CD4-positive, alpha-beta T cell treated with Interferon gamma for 1 hour (primary cell): ENCODE measurements at regions not wholly inside any gene's neighbourhood (a gene's known extent, or its start where the extent isn't known, plus 50 kb on each side); places are given as distances from the start of the nearest gene placed in this dataset.
A peak's percentile ranks its signal among the peaks of the same experiment; 100 is the strongest.
"Not testable (repeated sequence)": the region's sequence is repeated elsewhere in the genome, so short reads cannot be mapped to it uniquely, and the experiment has no call there.

ENCODE experiments used
- DNase-seq: peaks from one replicate; pipeline ENCODE4 v3.0.0-alpha.2; 2020

DNA sequence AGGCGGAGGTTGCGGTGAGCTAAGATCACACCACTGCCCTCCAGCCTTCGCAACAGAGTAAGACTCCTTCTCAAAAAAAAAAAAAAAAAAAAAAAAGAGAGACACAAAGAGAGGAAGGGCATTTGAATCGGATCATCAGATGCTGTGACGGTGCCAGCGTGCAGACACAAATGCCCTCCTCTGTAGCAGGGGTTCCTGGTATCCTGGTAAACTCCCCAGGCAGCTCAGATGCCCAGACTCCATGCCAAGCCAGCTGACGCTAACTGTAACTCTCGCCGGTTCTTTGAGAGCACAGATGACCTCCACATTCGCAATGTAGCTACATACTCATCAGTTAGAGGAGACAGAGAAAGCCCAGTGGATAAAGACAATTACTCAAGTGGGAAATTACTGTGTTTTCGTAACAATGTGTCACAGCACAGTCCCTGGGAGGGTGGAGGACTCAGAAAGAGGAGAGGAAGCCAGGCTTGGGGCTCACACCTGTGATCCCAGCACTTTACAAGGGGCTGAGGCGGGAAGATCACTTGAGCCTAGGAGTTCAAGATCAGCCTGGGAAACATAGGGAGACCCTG is 153.1 kb downstream of the BRD1 start:
- DNase-seq = no peak

DNA sequence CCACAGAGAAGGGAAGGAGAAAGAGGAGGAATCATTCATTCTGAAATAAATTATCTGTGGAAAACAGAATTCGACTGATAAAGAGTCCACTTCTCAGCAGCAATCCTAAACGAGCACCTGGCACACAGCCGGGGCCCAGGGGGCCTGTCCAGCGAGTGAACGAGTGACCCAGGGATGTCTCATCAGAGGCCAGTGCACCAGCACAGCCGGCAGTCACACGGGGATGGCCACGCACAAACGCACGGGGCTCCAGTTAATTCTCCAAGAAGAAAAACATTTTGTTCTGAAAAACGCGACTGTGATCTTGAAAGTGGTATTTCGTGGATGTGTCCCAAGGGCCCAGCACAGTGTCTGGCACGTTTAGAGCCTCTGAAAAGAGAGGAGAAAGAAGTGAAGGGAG is 154.6 kb downstream of the BRD1 start:
- no peak for DNase-seq

DNA sequence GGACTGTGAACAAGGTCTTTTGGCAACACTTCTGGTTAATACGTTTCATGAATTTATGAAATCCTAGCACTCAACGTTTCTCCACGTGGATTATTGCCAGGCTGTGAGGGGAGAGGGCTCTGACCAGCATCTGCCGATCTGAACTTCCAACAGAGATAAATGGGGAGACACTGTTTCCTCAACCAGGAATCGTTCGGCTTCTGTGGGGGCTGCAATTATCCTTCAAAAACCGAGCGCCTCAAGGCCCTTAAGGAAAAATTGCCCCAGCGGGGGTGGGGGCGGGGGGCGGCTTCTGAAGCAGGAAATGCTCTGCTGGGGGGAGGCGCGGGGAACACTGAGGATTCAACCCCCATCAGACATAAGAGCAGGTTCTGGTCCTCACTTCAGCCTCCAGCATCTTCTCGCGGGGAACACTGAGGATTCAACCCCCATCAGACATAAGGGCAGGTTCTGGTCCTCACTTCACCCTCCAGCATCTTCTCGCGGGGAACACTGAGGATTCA is 155.6 kb downstream of the BRD1 start:
- DNase-seq = no peak

DNA sequence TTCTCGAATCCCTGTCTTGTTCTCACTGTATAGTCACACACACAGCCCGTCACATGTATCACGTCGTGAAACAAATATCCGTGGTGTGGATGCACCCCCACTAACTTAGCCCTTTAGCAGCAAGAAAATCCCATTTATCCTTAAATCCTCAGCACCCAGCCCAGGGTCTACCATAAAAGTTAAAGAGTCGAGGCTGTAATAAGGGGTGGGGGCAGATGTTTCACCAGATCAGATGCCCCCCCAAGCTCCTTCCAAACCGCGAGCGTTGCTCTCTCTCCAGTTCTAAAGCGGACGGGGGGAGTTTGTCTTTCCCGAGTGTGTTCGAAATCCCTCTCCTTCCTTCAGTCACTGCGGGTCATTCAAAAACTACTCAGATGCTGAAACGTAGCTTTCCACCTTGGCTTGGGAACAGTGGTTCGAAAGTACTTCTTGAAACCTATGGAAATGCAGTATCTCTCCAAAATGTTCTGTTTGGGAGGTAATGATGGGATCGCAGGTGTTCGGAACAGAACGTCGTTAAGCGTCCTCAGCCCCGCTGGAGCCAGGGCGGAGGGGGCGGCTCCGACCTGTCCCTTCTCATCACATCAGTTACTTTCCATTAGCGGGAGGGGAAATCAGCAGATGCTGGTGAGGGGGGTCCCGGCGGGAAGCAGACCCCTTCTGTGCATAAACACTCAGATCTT is 156.2 kb downstream of the BRD1 start:
- DNase-seq = no peak

DNA sequence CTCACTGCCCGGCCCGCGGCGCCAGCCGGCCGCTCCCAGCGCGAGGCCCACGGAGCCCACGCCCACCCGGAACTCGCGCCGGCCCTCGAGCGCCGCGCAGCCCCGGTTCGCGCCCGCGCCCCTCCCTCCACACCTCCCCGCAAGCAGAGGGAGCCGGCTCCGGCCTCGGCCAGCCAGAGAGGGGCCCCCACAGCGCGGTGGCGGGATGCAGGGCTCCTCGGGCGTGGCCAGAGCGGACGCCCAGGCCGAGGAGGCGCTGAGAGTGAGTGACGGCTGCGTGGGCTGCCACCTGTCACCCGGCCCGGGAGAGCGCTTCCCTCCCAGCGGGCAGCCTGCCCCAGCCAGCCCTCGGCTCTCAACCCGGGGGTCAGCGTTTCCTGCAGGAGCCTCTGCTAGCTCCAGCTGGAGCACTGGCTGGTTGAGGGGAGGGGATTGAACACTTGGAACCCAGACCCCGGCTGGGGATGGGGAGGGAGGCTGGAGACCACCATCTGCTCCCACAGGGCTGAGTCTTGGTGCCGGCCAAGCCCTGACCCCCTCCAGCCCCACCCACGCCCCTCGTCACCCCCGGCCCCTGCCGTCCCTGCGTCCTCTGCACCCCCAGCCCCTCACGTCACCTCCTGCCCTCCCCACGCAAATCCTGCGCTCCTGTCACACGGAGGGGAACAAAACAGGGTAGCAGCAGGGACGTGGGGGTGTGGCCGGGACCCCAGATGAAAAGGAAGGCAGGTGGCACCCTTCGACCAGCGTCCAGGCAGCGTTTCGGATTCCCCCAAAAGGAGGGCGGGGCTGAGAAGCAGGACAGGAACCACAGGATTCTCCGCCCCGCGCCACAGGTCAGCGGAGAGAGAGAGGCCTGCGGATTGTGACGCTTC is 157.0 kb downstream of the BRD1 start:
- DNase-seq = no peak

DNA sequence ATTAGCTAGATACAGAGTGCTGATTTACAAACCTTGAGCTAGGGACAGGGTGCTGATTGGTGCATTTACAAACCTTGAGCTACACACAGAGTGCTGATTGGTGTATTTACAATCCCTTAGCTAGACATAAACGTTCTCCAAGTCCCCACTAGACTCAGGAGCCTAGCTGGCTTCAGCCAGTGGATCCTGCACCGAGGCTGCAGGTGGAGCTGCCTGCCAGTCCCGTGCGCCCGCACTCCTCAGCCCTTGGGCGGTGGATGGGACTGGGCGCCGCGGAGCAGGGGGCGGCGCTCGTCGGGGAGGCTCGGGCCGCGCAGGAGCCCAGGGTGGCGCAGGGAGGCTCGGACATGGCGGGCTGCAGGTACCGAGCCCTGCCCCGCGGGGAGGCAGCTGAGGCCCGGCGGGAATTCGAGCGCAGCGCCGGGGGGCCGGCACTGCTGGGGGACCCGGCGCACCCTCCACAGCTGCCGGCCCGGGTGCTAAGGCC is 157.7 kb downstream of the BRD1 start:
- not testable (repeated sequence) for DNase-seq

DNA sequence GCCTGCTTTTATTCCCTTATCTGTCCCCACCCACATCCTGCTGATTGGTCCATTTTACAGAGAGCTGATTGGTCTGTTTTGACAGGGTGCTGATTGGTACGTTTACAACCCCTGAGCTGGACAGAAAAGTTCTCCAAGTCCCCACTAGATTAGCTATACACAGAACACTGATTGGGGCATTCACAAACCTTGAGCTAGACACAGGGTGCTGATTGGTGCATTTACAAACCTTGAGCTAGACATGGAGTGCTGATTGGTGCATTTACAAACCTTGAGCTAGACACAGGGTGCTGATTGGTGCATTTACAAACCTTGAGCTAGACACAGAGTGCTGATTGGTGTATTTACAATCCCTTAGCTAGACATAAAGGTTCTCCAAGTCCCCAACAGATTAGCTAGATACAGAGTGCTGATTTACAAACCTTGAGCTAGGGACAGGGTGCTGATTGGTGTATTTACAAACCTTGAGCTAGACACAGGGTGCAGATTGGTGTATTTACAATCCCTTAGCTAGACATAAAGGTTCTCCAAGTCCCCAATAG is 158.2 kb downstream of the BRD1 start:
- not testable (repeated sequence) for DNase-seq

DNA sequence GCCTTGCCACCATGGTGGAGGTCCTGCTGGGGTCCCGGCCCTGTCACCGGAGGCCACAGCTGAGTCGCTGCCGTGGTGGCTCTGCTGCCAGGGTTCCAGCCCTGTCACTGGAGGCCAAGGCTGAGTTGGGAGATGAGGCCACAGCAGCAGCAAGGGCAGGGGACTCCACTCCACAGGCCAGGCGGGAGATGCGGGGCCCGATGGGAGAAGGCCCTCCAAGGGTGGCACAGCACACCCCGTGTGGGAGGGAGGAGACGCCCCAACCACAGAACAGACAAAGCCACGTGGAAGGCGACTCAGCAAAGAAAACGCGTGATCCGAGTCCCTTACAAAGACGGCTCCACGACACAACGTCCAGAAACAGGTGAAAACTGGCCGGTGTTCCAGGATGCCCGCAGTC is 159.3 kb downstream of the BRD1 start:
- DNase-seq = no peak

DNA sequence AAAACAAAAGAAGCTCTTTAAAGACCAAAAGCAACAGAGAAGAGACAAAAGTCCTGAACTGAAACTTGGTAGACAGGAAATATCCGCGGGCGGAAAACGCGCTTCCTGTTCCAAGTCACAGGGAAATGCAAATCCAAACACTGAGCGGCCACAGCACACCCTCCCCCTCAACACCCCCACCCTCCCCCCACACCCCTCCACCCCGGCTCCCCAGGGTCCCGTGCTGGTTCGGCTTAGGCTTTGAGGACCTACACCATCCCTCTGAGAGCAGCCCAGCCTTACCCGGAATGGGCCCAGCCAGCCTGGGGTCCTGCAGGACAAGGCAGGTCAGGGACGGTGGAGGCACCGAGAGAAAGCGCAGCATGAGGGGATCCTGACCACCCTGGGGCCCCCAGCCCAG is 160.4 kb downstream of the BRD1 start:
- DNase-seq = peak; percentile 15

DNA sequence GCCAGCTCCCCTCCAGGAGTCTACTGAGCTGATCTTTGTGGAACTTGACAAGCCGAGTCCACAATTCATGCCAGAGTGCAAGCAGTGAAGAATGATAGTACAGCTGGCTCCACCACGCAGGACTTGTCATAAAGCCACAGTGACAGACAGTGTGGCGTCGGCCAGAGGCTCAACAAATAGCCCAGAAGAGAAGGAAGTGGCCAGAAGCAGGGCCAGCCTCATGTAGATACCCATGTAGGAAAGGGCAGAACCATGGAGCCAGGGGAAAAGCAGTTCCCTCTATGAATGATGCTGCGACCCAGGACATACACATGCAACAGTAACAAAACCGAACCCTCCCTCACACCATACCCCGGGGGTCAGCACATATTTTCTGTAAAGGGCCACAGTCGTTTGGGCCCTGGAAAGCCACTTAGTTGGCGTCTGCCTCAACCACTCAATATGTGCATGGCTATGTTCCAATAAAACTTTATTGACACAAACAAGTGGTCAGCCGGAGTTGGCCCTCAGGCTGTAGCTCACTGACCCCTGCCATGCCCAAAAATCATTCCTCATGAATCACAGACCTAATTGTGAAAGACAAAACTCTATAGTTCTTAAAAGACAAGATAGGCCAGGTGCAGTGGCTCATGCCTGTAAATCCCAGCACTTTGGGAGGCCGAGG is 161.4 kb downstream of the BRD1 start:
- DNase-seq = no peak

DNA sequence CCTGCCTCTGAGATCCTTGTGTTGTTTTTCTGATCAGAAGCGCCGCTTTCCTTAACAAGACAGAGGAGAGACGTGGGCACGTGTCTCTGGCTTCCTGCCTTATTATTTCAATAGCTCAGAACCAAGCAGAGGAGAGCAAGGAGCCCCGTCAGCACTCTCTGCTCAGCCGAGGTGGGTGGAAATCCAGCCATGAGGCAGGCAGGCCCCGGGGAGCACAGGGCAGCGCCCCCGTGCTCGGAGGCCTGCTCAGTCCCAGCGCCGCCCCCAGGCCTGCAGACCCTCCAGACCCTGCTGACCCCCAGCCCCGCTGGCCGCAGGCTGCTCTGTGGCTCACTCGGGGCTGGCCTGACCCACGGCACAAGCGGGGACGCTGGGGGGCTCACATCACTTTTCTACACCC is 162.8 kb downstream of the BRD1 start:
- DNase-seq = no peak

DNA sequence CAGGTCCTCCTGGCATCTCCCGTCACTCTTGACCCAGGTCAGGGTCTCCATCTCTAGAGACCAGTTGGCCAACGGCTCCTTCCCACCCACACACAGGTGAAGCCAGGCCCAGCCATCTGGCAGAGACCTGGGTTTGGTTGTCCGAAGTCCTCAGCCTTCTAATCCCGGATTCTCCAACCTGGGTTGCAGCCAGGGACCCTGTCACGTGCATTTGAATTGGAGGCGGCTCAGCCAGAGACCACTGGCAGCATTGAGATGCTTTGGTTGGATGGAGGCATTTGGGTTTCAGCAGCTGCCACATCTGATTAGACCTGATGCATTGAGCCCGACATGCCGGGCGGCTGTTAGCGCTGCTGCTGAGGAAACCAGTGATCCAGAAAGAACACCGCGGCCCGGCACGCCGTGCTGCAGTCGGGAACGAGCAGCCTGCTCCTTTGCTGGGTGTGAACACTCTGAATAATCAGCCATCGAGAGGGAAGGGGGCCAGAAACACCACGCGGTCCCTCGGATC is 163.2 kb downstream of the BRD1 start:
- DNase-seq = no peak

DNA sequence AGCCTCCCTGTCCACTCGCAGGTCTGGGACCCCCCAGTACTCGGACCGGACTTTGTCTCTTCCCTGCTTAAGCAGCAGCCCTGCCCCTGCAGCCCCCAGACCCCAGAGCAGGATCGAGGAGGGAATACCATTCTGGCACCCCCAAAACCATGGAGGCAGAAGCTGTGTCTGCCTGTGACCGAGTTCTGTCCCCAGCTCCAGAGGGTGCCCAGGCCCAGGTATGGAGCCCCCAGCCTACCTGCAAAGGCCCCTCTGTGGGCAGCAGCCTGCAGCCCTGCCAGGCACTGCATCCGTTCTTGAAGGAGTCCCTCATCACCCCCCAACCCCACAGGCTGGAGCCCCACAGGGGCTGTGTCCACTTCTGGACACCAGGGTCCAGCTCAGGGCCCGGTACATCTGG is 163.8 kb downstream of the BRD1 start:
- DNase-seq = no peak

DNA sequence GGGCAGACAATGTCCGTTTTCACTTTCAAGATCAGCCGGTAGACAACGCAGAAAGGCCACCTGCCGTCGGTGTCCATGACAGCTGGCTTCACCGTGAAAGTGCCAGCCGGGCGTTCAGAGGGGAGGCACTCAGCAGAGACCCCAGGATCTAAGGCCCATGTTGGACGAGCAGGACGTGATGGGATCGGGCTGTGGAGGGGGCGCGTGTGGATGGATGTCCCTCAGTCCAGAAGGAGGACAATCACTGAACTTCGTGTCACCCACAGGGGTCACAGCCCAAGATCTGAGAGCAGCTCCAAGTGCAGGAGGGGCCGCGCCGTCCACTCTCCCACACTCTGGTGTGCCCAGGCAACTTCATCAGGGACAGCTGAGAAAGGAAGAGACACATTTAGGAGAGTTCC is 164.4 kb downstream of the BRD1 start:
- no peak for DNase-seq

DNA sequence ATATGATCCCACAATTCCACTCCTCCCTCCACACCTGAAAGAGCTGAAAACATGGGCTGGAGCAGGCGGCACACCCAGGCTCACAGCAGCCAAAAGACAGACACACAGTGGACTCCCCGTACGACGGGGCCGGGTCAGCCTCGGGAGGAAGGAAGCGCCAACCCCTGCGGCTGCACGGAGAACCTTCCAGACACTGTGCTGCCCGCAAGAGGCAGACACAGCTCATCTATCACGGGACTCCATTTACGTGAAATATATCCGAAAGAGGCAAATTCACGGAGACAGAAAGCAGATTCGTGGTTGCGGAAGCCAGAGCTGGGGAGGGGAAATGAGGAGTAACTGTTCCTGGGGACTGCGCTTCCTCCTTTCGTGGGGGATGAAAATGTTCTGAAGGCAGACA is 165.0 kb downstream of the BRD1 start:
- no peak for DNase-seq

DNA sequence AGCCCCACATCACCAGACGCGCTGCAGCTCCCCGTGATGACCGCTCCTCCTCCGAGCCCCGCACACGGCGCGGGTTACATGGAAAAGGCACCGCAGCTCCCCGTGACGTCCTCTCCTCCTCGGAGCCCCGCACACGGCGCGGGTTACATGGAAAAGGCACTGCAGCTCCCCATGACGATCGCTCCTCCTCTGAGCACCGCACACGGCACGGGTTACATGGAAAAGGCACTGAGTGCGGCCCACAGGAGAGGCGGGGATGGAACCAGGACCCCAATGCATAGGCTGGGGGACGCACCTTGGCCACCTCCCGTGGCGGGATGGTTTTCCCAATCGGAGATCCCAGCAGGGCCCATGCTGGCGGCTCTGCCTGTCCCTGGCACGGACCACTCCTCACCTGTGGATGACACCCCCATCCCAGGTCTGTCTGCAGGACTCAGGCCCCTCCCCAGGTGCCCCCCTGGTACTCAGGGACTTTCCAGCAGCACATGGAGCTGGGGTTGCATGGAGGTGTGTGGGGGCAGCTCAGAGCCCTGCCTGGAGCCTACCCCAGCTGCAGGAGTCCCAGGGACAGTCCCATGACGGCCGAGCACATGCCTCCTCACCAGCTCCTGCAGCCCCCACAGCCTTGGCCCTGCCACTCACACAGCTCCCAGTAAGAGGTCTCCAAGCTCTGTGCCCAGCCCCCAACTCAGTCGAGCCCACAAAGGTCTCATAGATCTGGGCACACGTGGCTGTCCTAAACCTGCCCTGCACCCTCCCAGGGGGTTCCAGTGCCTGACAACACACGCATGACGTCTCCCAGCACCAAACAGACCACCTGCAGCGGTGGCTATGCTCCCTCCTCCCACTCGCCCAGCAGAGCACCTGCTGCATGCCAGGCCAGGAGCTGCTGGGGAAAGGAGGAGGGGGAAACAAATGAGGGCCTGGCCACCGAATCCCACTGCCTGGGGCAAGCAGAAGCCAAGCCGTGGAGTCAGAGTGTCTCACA is 166.6 kb downstream of the BRD1 start:
- DNase-seq = no peak

DNA sequence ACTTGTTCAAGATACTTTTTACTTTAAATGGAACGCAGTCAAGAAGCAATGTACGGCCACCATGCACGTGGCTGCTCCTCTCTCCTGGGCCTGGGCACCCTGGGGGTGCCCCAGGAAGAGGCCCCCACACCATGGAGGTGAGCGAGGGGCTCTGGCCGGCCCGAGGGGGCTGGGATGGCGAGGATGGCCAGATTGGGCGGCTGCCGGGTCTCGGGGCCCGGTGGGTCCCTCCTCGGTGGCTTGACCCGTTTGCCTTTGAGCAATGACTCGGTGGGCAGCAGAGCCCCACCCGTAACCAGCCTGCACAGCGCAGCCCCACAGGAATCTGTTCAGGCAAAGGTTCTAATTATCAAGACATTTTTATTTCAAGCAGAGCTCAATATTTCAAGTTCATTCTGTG is 167.4 kb downstream of the BRD1 start:
- DNase-seq = no peak

DNA sequence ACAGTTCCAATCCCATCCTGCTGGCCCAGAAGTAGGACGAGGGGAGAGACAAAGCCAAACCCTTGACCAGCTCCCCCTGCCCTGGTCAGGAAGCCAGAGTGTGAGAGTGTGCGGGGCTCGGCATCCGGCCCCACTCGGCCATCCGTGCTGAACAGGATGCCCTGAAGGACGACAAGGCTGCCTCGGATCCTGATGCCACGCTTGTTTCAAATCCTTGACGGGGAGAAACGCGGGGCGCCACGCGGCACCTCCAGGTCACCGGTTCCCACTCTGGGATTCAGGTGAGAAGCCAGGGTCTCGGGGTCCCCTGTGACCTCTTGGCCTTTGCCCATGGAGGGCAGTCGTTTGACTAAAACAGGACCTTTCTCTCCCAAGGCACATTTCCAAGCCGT is 167.8 kb downstream of the BRD1 start:
- no peak for DNase-seq

DNA sequence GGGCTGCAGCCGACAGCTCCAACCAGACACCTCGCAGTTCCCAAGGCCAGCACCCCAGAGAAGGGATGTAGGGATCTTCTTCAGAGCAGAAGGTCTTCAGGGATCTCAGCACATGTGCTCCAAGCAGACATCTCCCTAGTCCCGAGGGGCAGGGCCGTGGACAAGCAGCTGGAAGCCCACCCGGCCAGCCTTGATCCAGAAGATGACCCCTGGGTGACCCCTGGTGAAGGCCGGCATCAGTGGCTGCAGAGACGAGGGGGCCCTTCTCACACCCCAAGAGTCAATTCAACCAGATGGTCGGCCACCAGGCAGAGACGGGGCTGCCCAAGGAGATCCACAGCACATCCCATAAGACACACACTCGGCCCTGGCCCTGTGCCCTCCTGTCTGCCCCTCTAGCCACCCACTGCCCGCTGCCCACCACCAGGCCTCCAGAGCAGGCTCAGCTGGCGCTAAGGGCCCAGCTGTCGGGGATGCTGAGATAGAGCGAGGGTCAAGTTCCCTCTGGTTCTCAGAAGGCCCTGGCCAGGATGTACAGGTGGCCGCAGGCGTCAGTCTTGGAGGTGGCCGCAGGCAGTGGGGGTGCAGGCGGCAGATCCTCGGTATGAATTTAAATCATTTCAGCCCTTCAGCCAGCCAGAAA is 168.3 kb downstream of the BRD1 start:
- no peak for DNase-seq

DNA sequence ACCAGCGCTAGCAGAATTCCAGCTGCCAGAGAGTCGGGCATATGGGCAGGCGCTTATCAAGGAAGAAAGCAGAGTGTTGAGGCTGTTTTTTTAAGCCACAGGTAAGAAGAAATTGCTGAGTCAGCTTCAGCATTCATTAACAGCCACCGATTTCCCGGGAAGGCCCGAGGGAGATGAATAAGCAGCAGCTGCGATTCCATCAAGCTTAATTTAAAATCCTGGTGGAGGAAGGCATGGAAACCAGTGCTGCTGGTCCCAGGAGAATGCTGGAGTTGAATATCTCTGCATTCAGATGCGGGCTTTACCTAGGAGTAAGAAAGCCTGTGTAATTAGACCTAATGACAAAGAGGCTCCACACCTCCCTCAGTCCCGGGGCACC is 168.8 kb downstream of the BRD1 start:
- DNase-seq = no peak
